AG09319 (cell line): ENCODE measurements at regions not wholly inside any gene's neighbourhood (a gene's known extent, or its start where the extent isn't known, plus 50 kb on each side); places are given as distances from the start of the nearest gene placed in this dataset.
"Not testable (repeated sequence)": the region's sequence is repeated elsewhere in the genome, so short reads cannot be mapped to it uniquely, and the experiment has no call there.

Experiments used
- DNase-seq: peaks from one replicate; pipeline ENCODE4 v3.0.0-alpha.2; 2010; ENCODE audit warnings: low read depth; ENCODE audit errors: extremely low read depth
- TF ChIP-seq, protein P1 (sequence below): IDR thresholded peaks from 2 replicates; pipeline ENCODE4 v1.5.1; 2011; ENCODE audit warnings: low read depth, mild to moderate bottlenecking, inconsistent platforms, low read length, moderate library complexity

DNA sequence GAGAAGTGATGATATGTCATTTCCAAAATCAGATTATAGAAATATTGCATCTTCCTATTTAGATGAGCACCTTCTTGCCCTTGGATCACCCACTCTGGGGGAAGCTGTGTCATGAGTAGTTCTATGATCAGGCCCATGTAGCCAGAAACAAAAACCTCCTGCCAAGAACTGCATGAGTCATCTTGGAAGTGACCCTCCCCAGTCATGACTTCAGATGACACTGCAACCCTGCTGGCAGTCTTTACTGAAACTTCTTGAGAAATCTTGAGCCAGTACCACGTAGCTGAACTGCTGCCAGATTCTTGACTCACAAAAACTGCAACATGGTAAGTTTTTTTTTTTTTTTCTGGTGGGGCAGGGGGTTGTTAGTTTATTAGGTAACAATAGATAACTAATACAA, 439.6 kb upstream of the PTGER4 start:
- TF ChIP-seq, protein P1, sequence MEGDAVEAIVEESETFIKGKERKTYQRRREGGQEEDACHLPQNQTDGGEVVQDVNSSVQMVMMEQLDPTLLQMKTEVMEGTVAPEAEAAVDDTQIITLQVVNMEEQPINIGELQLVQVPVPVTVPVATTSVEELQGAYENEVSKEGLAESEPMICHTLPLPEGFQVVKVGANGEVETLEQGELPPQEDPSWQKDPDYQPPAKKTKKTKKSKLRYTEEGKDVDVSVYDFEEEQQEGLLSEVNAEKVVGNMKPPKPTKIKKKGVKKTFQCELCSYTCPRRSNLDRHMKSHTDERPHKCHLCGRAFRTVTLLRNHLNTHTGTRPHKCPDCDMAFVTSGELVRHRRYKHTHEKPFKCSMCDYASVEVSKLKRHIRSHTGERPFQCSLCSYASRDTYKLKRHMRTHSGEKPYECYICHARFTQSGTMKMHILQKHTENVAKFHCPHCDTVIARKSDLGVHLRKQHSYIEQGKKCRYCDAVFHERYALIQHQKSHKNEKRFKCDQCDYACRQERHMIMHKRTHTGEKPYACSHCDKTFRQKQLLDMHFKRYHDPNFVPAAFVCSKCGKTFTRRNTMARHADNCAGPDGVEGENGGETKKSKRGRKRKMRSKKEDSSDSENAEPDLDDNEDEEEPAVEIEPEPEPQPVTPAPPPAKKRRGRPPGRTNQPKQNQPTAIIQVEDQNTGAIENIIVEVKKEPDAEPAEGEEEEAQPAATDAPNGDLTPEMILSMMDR: no peak
- no peak for DNase-seq

DNA sequence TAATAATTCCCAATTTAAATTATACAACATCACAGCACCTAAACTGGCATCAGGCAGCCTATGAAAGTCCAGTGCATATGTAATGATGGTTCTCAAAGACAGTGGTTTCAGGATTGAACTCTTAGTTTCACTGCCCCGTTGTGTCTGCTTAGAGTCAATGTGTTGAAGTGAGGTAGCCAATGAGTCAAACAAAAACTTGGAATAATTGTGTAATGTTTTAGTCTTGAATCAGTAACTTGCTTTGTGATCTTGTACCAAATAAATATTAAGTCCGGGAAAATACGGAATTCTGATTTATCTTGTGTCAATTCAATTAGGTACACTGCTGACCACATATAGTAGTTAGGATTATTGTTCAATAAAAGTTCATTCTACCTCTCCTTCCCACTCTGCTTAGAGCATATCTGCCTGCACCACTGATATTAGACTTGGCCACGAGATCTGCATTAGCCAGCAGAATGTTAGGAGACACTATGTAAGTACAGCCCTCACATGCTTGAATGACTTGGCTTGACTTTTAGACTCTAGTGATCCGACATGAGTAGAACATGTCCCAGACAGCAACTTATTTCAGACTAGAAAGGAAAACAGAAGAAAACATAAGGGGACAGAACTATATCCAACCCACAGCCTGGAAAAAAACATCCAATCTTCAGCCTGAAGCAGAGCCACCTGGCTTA, 441.5 kb upstream of the PTGER4 start:
- DNase-seq: no peak

GRCh38 chr5:40235471-40236400, 444.0 kb upstream of the PTGER4 start:
- DNase-seq: no peak
- TF ChIP-seq, protein P1: no peak

More for the DNA sequence above, 441.5 kb upstream of the PTGER4 start:
- TF ChIP-seq, protein P1: no peak

- TF ChIP-seq, protein P1: no peak
- DNase-seq: no peak
These were observed 446.4 kb upstream of the PTGER4 start for GRCh38 chr5:40233268-40233667.

DNA sequence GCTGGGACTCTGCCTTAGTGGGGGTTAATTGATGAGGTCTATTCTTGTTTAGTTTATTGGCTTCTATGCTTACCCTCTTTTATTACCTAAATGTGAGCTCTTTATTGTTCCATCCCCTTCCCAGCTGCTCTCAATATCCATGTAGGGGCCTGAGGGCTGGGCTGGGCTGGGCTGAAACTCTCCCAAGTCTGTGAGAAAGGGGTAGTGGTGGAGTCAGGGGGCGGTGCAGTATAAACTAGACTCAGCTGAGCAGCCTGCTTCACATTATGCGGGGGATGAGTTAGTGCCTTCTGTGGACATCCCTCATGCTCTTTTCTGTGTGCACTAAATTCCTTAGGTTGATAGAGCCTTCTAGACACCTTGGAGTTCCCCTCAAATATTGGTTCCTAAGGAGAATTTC, 451.8 kb upstream of the PTGER4 start:
- TF ChIP-seq, protein P1: no peak
- DNase-seq: no peak

DNA sequence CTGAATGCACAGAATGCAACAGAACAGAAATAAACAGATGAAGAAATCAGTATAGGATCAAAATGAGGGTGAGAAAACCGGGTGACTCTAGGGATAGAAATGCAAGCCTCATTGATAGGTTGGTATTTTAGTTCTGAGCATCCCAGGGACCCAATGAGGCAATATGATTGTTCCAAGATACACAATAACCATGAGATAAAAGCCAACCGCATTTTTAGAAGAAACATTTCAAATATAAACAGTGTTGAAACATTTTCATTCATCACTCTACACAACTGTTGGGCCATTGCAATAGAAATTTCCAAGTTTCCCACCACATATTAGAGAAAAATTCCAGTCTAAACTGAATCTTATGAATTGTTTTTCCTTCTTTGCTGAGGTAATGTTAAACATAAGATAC, 452.3 kb upstream of the PTGER4 start:
- DNase-seq: no peak
- TF ChIP-seq, protein P1: no peak

GRCh38 chr5:40226906-40227305, 452.8 kb upstream of the PTGER4 start:
- DNase-seq: no peak
- TF ChIP-seq, protein P1: no peak

DNA sequence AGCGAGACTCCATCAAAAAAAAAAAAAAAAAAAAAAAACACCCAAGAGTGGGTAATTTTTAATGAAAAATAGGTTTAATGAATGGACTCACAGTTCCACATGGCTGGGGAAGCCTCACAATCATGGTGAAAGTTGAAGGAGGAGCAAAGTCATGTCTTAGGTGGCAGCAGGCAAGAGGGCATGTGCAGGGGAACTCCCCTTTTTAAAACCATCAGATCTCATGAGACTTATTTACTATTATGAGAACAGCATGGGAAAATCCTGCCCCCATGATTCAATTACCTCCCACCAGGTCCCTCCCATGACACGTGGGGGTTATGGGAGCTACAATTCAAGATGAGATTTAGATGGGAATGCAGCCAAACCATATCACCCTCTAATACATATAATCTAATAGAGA, 454.6 kb upstream of the PTGER4 start:
- not testable (repeated sequence) for DNase-seq
